ENCODE measurements at regions not wholly inside any gene's neighbourhood (a gene's known extent, or its start where the extent isn't known, plus 50 kb on each side); places are given as distances from the start of the nearest gene placed in this dataset.

DNA sequence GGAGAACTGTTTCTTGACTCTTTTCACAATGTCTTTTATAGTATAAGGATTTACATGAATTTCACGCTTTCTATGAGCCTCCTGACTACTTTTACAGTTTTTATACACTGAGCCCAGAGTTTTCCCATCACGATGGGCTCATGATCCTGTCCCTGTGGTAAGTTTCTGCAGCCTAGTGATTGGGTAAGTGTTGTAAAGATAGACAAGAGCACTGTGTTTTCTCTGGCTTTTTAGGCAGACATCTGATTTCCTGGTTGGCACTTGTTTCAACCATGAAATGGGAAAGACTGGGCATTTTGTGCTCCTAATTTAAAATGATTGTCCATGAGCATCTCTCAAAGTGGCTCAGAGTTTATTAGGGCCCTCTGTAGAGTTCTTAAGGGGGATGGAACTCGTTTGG is 299.0 kb downstream of the FAT3 start:
- TF ChIP-seq, protein P1, sequence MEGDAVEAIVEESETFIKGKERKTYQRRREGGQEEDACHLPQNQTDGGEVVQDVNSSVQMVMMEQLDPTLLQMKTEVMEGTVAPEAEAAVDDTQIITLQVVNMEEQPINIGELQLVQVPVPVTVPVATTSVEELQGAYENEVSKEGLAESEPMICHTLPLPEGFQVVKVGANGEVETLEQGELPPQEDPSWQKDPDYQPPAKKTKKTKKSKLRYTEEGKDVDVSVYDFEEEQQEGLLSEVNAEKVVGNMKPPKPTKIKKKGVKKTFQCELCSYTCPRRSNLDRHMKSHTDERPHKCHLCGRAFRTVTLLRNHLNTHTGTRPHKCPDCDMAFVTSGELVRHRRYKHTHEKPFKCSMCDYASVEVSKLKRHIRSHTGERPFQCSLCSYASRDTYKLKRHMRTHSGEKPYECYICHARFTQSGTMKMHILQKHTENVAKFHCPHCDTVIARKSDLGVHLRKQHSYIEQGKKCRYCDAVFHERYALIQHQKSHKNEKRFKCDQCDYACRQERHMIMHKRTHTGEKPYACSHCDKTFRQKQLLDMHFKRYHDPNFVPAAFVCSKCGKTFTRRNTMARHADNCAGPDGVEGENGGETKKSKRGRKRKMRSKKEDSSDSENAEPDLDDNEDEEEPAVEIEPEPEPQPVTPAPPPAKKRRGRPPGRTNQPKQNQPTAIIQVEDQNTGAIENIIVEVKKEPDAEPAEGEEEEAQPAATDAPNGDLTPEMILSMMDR (IDR thresholded peaks at IDR 0.05), result no peak
- TF ChIP-seq ZFX (IDR thresholded peaks at IDR 0.05; ENCODE audit: borderline replicate concordance), result no peak
